Stimulated activated CD8-positive, alpha-beta memory T cell treated with anti-CD3 and anti-CD28 coated beads, Interleukin-12 subunit alpha, Interleukin-12 subunit beta, amount 100 ng/mL, for 24 hours (primary cell): ENCODE measurements at regions not wholly inside any gene's neighbourhood (a gene's known extent, or its start where the extent isn't known, plus 50 kb on each side); places are given as distances from the start of the nearest gene placed in this dataset.

Experiments
- DNase-seq: peaks from one replicate; pipeline ENCODE4 v3.0.0-alpha.2; 2020; ENCODE audit errors: extremely low read depth

GRCh38 chr2:128690869-128691268 is 372.2 kb upstream of the HS6ST1 start:
- no peak for DNase-seq

GRCh38 chr2:128691526-128691925 is 372.9 kb upstream of the HS6ST1 start:
- no peak for DNase-seq

DNA sequence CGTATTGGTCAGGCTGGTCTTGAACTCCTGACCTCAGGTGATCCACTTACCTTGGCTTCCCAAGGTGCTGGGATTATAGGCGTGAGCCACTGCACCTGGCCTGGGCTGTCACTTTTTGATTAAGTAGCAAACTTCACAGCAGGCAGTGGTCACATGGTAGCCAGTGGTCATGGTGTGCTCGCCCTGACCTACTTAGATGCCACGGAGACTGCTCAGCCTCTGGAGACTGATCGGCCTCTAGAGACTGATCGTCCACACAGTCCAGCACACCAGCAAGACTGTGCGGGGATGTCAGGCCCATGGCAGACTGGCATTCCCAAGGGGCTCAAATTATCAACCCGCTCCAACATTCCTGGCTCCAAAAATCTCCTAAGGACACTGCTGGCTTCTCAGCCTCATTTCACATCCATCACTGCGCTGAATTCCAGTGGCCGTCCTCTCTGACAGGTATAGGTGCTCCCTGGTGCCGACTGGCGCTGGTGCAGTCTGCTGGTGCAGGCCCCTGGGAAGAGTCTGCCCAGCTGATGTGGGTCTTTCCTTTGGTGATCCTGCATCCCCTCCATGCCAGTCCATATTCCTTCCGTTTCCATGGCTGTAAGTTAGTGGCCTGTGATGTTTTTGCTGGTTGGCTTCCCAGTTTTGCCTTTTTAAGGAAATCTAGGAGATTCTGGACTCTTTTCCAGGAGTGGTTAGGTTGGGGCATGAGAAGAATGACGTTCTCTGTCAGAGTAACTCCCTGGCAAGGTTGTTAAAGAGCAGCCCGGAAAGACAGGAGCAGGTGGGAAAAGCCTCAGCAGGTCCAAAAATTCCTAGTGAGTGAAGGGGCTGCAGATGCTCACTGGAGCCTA is 374.5 kb upstream of the HS6ST1 start:
- no peak for DNase-seq

DNA sequence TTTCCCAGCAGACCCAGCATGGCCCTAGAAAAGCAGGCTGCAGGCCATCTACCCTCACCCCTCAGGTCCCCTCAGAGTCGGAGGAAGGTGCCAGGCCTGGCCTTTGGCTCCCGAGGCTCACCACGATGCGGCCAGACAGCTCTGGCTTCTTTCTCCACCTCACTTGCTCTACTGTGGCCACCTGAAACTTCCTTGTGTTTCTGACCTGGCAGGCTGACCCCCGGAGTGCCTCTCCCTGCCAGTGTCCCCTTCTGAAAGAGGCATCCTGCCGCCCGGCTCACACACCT is 375.0 kb upstream of the HS6ST1 start:
- no peak for DNase-seq

DNA sequence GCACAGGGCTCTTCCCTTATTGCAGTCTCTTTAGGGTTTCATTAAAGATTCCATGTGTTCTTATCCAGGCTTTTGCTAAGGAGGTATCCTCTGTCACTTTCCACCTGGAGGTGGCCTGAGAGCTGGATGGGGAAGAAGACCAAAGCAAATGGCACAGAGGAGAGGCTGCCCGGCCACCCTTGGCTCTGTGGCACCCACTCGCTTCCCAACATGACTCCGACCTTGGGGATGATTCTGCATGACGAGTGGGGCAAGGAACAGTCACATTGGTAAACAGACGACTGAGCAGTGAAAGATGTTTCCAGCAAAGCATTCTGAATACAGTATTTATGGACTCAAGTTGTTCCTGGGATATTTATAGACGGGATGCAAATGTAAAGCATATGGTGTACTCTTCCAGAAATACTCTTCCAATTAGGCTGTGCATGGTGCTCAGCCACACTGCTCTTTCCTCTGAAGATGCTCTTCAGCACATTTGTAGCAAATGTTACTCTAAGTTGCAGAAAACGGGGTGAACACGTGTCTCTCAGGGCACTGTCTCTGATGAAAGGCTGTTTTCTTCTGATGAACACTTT is 377.1 kb upstream of the HS6ST1 start:
- DNase-seq = no peak

- DNase-seq = no peak
Observed at GRCh38 chr2:128696421-128696820, 377.8 kb upstream of the HS6ST1 start.

DNA sequence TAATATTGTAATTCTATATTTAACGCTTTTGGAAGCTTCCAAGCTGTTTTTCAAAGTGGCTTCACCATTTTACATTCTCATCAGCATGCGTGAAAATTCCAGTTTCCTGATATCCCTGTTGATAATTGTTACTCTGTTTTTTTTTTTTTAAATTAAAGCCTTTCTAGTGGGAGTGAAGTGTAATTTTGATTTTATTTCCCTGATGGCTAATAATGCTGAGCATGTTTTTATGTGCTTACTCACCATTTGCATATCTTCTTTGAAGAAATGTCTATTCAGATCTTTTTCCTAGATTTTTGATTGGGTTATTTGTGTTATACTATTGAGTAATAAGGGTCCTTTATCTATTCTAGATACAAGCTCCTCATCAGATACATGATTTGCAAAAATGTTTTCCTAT is 382.8 kb upstream of the HS6ST1 start:
- no peak for DNase-seq

DNA sequence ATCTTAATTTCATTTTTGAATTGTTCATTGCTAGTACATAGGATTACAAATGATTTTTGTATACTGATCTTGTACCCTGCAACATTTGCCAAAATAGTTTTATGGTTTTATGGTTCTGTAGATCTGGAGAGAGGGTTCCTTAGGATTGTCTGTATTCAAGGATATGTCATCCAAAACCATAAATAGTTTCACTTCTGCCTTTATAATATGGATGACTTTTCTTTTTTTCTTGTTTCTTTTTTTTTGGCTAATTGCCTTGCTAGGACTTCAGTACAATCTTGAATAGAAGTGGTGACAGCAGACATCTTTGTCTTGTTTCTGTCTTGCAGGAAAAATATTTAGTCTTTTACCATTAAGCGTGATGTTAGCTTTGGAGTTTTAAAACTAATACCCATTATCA is 383.9 kb upstream of the HS6ST1 start:
- DNase-seq = no peak

- no peak for DNase-seq
Observed at GRCh38 chr2:128708106-128708816, 389.6 kb upstream of the HS6ST1 start.

- DNase-seq = no peak
Observed at GRCh38 chr2:128710242-128710641, 391.6 kb upstream of the HS6ST1 start.

DNA sequence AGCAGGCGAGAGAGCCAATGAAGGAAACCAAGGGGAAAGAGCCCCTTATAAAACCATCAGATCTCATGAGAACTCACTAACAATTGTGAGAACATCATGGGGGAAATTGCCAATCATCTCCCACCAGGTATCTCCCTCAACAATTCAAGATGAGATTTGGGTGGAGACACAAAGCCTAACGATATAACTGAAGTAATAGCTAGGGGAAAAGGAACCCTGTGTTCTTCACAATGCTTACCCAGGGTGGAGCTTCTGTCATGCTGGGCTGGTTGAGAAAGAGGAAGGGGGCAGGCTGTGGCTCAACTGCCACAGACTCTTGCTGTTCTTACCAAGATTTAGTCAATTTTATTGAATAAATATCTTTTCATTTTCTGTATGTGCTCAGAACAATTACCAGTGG is 392.1 kb upstream of the HS6ST1 start:
- no peak for DNase-seq

DNA sequence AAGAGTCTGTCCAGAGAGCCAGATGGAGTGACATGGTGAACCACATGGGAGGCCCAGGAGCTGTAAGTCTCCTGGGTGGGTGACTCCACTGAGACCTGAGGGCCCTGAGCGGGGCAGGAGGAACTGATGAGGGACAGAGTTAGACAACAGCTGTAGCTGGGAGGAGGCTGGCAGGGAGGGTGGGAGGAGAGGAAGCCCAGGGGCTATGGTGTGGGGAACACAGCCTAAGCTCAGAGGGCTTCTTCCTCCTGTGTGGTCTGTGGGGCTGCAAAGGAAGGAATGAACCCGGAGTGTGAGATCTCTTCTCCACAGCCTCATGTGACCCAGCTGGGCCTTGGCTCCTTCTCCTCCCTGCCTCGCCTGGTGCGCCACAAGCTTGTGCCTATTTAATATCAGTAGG is 395.6 kb upstream of the HS6ST1 start:
- DNase-seq = no peak

DNA sequence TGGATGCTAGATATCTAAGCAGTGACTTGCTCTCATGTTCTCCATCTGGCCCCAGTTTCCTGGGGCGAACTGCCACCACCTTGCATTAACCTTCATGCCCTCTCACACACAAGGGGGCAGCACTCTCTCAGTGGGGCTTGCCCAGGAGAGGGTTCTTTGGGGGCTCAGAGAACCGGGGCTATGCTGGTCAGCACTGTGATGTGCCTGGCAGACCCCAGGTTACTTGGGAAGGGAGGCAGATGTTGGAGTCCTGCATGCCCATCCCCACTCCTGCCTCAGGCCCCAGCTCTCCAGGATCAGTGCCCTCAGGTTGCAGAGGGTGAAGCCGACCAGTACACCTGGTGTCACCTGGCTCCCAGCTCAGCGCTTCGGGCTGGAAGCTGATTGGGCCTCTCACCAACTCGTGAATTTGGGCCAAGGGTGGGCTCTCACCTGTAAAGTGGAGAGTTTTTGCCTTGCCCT is 396.2 kb upstream of the HS6ST1 start:
- DNase-seq = no peak

DNA sequence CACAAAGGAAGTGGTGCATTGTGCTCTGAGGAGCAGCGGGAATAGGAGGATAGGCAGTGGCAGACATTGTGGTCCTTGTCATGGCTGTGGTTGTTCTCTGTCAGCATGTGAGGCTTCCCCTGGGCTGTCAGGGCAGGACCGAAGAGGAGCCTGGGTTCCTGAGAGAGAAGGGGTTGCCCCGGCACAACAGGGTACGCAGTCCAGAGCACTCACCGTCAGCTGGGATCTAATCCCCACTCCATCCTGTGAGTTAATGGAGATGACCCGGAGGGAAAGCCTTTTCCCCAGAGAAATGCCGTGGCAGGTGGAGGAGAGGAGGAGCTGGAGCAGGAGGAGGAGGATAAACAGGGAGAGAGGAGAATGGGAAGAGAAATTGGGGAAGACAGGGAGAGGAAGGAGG is 396.7 kb upstream of the HS6ST1 start:
- no peak for DNase-seq

DNA sequence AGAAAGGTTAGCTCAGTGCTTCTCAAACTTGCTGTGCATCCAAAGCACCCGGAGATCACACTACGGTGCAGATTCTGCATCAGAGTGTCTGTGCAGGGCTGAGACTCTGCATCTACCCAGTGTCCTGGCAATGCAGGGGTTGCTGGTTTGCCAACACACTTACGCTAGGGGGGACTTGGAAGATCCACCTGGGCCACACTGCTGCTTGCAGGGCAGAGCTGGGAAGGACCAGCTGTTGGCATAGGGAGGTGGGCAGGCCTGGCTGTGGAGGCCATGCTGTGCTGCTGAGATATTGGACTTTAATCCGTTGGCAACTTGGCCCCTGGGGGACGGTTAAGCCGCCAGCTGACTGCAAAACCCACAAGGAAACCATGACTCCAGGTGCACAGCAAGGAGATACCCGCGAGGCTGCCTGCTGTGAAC is 397.6 kb upstream of the HS6ST1 start:
- DNase-seq = no peak

GRCh38 chr2:128717758-128718710 is 399.4 kb upstream of the HS6ST1 start:
- DNase-seq = no peak

DNA sequence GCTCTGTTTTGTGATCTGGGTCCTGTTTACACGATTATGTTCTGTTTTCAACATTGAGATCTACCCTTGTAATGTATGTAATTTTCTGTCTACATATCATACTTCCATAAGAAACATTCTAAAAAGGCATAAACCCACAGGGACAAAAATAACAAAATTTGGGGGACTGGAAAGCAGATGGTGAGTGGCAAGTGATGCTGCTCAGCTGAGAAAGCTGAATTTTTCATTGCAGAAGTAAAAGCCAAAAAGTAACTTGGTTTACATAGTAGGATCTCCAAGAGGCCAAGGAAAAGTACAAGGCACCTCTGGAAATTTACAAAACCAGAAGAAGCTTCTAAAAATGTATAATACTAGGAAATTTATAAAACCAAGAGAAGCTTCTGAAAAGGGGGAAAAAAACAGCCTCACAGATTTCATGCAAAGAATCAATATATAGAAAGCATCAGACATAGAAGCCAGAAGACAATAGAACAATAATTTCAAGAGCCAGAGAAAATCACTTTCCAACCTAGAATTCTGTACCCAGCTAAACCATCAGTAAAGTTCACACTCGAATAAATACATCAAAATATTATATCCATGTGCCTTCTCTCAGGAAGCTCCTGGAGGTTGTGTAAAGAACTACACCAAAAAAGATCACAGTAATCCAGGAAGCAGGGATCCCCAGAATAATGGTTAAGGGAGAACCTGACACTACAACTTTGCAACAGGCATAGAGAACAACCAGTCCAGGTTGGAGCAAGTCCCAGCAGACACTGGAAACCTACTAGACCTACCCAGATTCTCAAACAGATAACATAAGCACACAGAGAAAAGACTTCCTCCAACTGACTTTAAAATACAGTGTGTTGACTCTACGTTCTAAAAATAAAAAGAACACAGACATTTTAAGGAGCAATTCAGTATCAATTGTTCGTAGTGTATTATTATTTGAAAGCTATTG is 401.7 kb upstream of the HS6ST1 start:
- no peak for DNase-seq

DNA sequence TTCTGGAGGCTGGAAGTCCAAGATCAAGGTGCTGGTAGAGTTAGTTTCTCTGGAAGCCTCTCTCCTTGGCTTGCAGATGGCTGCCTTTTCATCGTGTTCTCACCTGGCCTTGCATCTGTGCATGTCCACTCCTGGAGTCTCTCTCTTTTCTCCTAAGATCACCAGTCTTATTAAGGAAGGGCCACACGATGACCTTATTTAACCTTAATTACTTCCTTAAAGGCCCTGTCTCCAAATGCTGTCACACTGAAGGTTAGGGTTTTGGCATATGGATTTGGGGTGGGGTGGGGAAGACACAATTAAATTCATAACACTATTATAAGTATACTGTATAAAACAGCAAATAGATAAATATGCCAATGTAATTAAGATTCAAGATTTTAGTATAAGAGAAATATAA is 402.4 kb upstream of the HS6ST1 start:
- no peak for DNase-seq

GRCh38 chr2:128722489-128722888 is 403.8 kb upstream of the HS6ST1 start:
- no peak for DNase-seq

GRCh38 chr2:128724547-128724946 is 405.9 kb upstream of the HS6ST1 start:
- no peak for DNase-seq

DNA sequence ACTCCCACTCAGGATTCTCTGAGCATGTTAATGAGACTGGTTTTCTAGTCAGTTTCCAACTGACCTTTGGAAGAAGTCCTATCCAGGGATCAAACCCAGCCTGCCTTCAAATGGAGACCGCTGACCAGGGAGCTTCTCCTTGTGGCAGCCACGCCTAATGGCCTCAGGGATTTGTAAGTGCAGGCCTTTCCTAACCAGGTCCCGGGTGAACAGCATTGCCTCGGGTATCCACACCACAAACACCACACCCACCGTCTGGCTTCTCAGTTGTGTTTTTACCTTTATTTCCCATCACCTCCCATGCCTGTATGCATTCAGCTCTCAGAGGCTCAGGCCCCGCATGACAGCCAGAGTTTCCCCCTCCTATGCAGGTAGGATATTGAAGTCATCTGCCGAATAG is 406.3 kb upstream of the HS6ST1 start:
- DNase-seq = no peak
